GM21447 (cell line): ENCODE measurements at regions not wholly inside any gene's neighbourhood (a gene's known extent, or its start where the extent isn't known, plus 50 kb on each side); places are given as distances from the start of the nearest gene placed in this dataset.
"Not testable (repeated sequence)": the region's sequence is repeated elsewhere in the genome, so short reads cannot be mapped to it uniquely, and the experiment has no call there.

Experiments used
- ATAC-seq: cut with Tn5 transposase; IDR thresholded peaks from one replicate; pipeline ENCODE4 v1.9.1; 2021; ENCODE audit not compliant: unreplicated experiment

GRCh38 chr5:118506217-118506852 lies 482.0 kb downstream of the DTWD2 start:
- ATAC-seq: peak; percentile 93

- ATAC-seq: not testable (repeated sequence)
Measured at GRCh38 chr5:118502232-118502631, 486.1 kb downstream of the DTWD2 start.

GRCh38 chr5:118491351-118491750 lies 497.0 kb downstream of the DTWD2 start:
- no peak for ATAC-seq

- no peak for ATAC-seq
Measured at GRCh38 chr5:118486647-118487225, 501.6 kb downstream of the DTWD2 start.

- no peak for ATAC-seq
Measured at GRCh38 chr5:118479285-118479684, 509.1 kb downstream of the DTWD2 start.

GRCh38 chr5:118478852-118479251 lies 509.5 kb downstream of the DTWD2 start:
- no peak for ATAC-seq

GRCh38 chr5:118468085-118468484 lies 520.3 kb downstream of the DTWD2 start:
- no peak for ATAC-seq

- ATAC-seq: no peak
Measured at GRCh38 chr5:118467103-118467502, 521.2 kb downstream of the DTWD2 start.

- ATAC-seq: no peak
Measured at GRCh38 chr5:118466418-118466817, 521.9 kb downstream of the DTWD2 start.

GRCh38 chr5:118462276-118462675 lies 526.1 kb downstream of the DTWD2 start:
- ATAC-seq: not testable (repeated sequence)

GRCh38 chr5:118461436-118461835 lies 526.9 kb downstream of the DTWD2 start:
- no peak for ATAC-seq

- ATAC-seq: no peak
Measured at GRCh38 chr5:118459490-118459889, 528.9 kb downstream of the DTWD2 start.

- no peak for ATAC-seq
Measured at GRCh38 chr5:118456085-118456484, 532.3 kb downstream of the DTWD2 start.

- no peak for ATAC-seq
Measured at GRCh38 chr5:118451697-118452247, 536.6 kb downstream of the DTWD2 start.

GRCh38 chr5:118450554-118451332 lies 537.6 kb downstream of the DTWD2 start:
- no peak for ATAC-seq

GRCh38 chr5:118447350-118447749 lies 541.0 kb downstream of the DTWD2 start:
- no peak for ATAC-seq

GRCh38 chr5:118441956-118442355 lies 546.4 kb downstream of the DTWD2 start:
- no peak for ATAC-seq

GRCh38 chr5:118441034-118441433 lies 547.3 kb downstream of the DTWD2 start:
- no peak for ATAC-seq

- ATAC-seq: no peak
Measured at GRCh38 chr5:118440496-118440895, 547.9 kb downstream of the DTWD2 start.

- no peak for ATAC-seq
Measured at GRCh38 chr5:118439831-118440230, 548.5 kb downstream of the DTWD2 start.

- no peak for ATAC-seq
Measured at GRCh38 chr5:118435131-118435530, 553.2 kb downstream of the DTWD2 start.

GRCh38 chr5:118434522-118434921 lies 553.8 kb downstream of the DTWD2 start:
- ATAC-seq: no peak
